ENCODE measurements at regions not wholly inside any gene's neighbourhood (a gene's known extent, or its start where the extent isn't known, plus 50 kb on each side); places are given as distances from the start of the nearest gene placed in this dataset.
"Not testable (repeated sequence)": the region's sequence is repeated elsewhere in the genome, so short reads cannot be mapped to it uniquely, and the experiment has no call there.

DNA sequence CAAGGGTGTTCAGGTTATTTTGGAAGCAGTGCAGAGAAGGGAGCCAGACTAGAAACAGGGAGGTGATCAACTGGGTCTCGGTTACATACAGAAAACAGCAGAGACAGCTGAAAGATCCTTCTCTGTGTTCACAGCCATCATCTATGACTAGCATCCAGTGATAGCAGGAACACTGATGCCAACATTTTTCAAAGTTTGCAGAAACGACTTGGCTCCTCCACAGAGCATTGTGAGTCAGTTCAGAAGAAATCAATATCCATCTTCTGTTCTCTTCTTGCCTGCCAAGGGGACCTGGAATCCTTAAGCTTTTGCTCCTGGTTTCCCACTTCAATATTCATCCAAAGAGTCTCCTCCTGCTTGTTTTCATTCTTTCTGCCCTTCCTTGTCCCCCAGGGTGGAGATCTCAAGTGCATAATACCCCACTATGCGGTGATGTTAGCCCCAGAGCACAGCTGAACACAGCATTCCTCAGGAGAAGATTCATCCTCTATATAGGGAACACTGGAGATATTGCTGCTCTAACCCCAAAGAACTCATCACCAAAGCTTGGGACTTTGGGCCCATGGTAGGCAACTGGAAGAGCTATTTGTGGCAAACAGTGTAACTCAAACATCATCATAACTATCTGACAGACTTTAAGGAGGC is 122.6 kb downstream of the KBTBD2 start:
- H2AK5ac ChIP-seq (ENCODE audit: low read depth, low read length); H3K79me1 ChIP-seq (ENCODE audit: low read depth in 1 of 2, low read length in 2 of 2); H3K56ac ChIP-seq (ENCODE audit: extremely low read depth, insufficient read depth, low read length); H4K20me1 ChIP-seq (ENCODE audit: insufficient read depth, low read length); CTCF ChIA-PET; BruUV-seq (replicated peaks); dilution Hi-C loops (cut with HindIII; ENCODE audit: low sequenced_read_pairs, unreplicated experiment); H2AK9ac ChIP-seq (replicated peaks; ENCODE audit: low read depth, low read length, poor library complexity); H2BK20ac ChIP-seq (ENCODE audit: low read depth, low read length); H2AFZ ChIP-seq (replicated peaks; ENCODE audit: low read length, poor library complexity); H3K9ac ChIP-seq (ENCODE audit: low read depth, low read length); H4K5ac ChIP-seq (ENCODE audit: low read depth, low read length); H2BK120ac ChIP-seq (ENCODE audit: low read depth, low read length); H3K4me2 ChIP-seq (ENCODE audit: low read depth, low read length); H2BK5ac ChIP-seq (ENCODE audit: low read depth, low read length, poor library complexity, severe bottlenecking); H2BK15ac ChIP-seq (ENCODE audit: low read depth, low read length); H3K9me1 ChIP-seq (ENCODE audit: insufficient read depth, low read length); H3K27ac ChIP-seq (ENCODE audit: insufficient read depth, low read length); H3K4ac ChIP-seq (ENCODE audit: low read depth, low read length); H3K27me3 ChIP-seq (ENCODE audit: control insufficient read depth, insufficient read depth, low read length); H3K18ac ChIP-seq (ENCODE audit: low read depth, low read length); H4K8ac ChIP-seq (ENCODE audit: low read depth in 2 of 2, low read length in 2 of 2); H3K36me3 ChIP-seq (ENCODE audit: control insufficient read depth, insufficient read depth, low read length); H3K4me3 ChIP-seq (ENCODE audit: insufficient read depth, low read depth, low read length); H4K91ac ChIP-seq (ENCODE audit: insufficient read depth, low read depth, low read length); H3K4me1 ChIP-seq (ENCODE audit: control insufficient read depth, insufficient read depth, low read length); H3K9me3 ChIP-seq (ENCODE audit: control insufficient read depth, insufficient read depth, low read length); H3K23ac ChIP-seq (ENCODE audit: low read depth, low read length); H3K14ac ChIP-seq (replicated peaks; ENCODE audit: low read depth, low read length): not testable (repeated sequence)
- ATAC-seq (ENCODE audit: low read depth) (peak; percentile 56), DNase-seq (peak; percentile 22)
- WGBS, 2 experiments (ENCODE audit: extremely low coverage in 2 of 2, insufficient read length in 1 of 2) = 40% methylated on average over 1 of the region's 3 CpGs; no CpG with 5 or more reads in 1 of the 2 experiments
- intact Hi-C loops (cut with micrococcal nuclease) = loop anchor here (5.0 kb wide), 2 partner anchors 173 to 468 kb away; no protein-coding TSS in a partner anchor
- in situ Hi-C loops (cut with MboI; ENCODE audit: low sequenced_read_pairs) = loop anchor here (5.0 kb wide), 1 partner anchor 328 kb away; no protein-coding TSS in a partner anchor
- POLR2A ChIA-PET (ENCODE audit: unreplicated experiment) = interaction anchor here (0.5 kb wide), 1 partner anchor 33 kb away, joined by 3 read pairs; no protein-coding TSS in a partner anchor

DNA sequence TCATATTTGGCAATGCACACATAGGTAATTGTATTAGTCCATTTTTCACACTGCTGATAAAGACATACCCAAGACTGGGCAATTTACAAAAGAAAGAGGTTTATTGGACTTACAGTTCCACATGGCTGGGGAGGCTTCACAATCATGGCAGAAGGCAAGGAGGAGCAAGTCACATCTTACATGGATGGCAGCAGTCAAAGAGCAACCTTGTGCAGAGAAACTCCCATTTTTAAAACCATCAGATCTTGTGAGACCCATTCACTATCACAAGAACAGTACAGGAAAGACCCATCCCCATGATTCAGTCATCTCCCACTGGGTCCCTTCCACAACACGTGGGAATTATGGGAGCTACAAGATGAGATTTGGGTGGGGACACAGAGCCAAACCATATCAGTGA is 123.2 kb downstream of the KBTBD2 start:
- DNase-seq; H2BK20ac ChIP-seq (ENCODE audit: low read depth, low read length); H3K14ac ChIP-seq (replicated peaks; ENCODE audit: low read depth, low read length); H2BK15ac ChIP-seq (ENCODE audit: low read depth, low read length); H4K20me1 ChIP-seq (ENCODE audit: insufficient read depth, low read length); H3K18ac ChIP-seq (ENCODE audit: low read depth, low read length); H2AK5ac ChIP-seq (ENCODE audit: low read depth, low read length); H3K56ac ChIP-seq (ENCODE audit: extremely low read depth, insufficient read depth, low read length); H2AFZ ChIP-seq (replicated peaks; ENCODE audit: low read length, poor library complexity); H3K4me2 ChIP-seq (ENCODE audit: low read depth, low read length); H3K23ac ChIP-seq (ENCODE audit: low read depth, low read length); H3K4ac ChIP-seq (ENCODE audit: low read depth, low read length); H3K4me1 ChIP-seq (ENCODE audit: control insufficient read depth, insufficient read depth, low read length); H3K27me3 ChIP-seq (ENCODE audit: control insufficient read depth, insufficient read depth, low read length); CTCF ChIA-PET; H3K9me1 ChIP-seq (ENCODE audit: insufficient read depth, low read length); H2BK120ac ChIP-seq (ENCODE audit: low read depth, low read length); H2BK5ac ChIP-seq (ENCODE audit: low read depth, low read length, poor library complexity, severe bottlenecking); H4K91ac ChIP-seq (ENCODE audit: insufficient read depth, low read depth, low read length); H3K4me3 ChIP-seq (ENCODE audit: insufficient read depth, low read depth, low read length); H3K27ac ChIP-seq (ENCODE audit: insufficient read depth, low read length); H2AK9ac ChIP-seq (replicated peaks; ENCODE audit: low read depth, low read length, poor library complexity); H3K9ac ChIP-seq (ENCODE audit: low read depth, low read length); H3K79me1 ChIP-seq (ENCODE audit: low read depth in 1 of 2, low read length in 2 of 2); BruUV-seq (replicated peaks); H4K5ac ChIP-seq (ENCODE audit: low read depth, low read length); H3K9me3 ChIP-seq (ENCODE audit: control insufficient read depth, insufficient read depth, low read length); H4K8ac ChIP-seq (ENCODE audit: low read depth in 2 of 2, low read length in 2 of 2); ATAC-seq (ENCODE audit: low read depth); H3K36me3 ChIP-seq (ENCODE audit: control insufficient read depth, insufficient read depth, low read length); dilution Hi-C loops (cut with HindIII; ENCODE audit: low sequenced_read_pairs, unreplicated experiment): not testable (repeated sequence)
- intact Hi-C loops (cut with micrococcal nuclease) = loop anchor here (5.0 kb wide), 2 partner anchors 174 to 469 kb away; no protein-coding TSS in a partner anchor
- WGBS, 2 experiments (ENCODE audit: extremely low coverage in 2 of 2, insufficient read length in 1 of 2) = no CpG with 5 or more reads among the region's 1 CpG
- in situ Hi-C loops (cut with MboI; ENCODE audit: low sequenced_read_pairs) = loop anchor here (5.0 kb wide), 1 partner anchor 329 kb away; no protein-coding TSS in a partner anchor
- POLR2A ChIA-PET (ENCODE audit: unreplicated experiment) = interaction anchor here (0.5 kb wide), 1 partner anchor 33 kb away, joined by 3 read pairs; no protein-coding TSS in a partner anchor
